NT2/D1 (cell line): ENCODE measurements at regions not wholly inside any gene's neighbourhood (a gene's known extent, or its start where the extent isn't known, plus 50 kb on each side); places are given as distances from the start of the nearest gene placed in this dataset.

ENCODE experiments used
- SUZ12 ChIP-seq: IDR thresholded peaks from 2 replicates; pipeline ENCODE4 v1.6.1; 2011; ENCODE audit not compliant: insufficient read length, insufficient read depth; ENCODE audit errors: extremely low read depth
- ZNF274 ChIP-seq: IDR thresholded peaks from 2 replicates; pipeline ENCODE4 v1.6.1; 2011; ENCODE audit warnings: mild to moderate bottlenecking, low read depth, low read length

DNA sequence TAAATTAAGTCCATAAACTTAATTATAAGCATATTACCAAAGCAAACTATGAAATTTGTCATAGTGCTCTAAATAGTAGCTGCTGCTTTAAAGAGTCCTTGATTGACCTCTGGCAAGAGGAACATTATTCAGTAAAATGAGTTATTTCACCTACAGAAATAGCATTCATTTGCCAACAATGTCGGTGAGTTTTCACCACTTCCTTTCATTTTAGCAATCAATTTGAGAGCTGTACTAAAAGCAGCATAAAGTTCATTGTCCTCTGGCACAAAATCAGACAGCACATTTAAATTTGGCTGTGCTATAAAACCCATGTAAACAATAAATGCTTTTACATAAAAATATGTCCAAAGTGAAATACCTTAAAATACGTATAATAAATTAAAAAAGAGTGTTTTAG, 1515.7 kb downstream of the SI start:
- TF ChIP-seq ZNF274: no peak
- no peak for TF ChIP-seq SUZ12
